Osteoblast (primary cell): ENCODE measurements at regions not wholly inside any gene's neighbourhood (a gene's known extent, or its start where the extent isn't known, plus 50 kb on each side); places are given as distances from the start of the nearest gene placed in this dataset.

Experiments used
- DNase-seq: peaks from one replicate; pipeline ENCODE4 v3.0.0; 2011; ENCODE audit warnings: low spot score, mixed read lengths; ENCODE audit not compliant: insufficient read length; ENCODE audit errors: missing footprints
- H2AFZ ChIP-seq: 2 replicates; pipeline ENCODE4 v1.6.0; 2011; ENCODE audit warnings: mild to moderate bottlenecking, low read length
- H3K27ac ChIP-seq: 2 replicates; pipeline ENCODE4 v1.5.1; 2011; ENCODE audit warnings: mild to moderate bottlenecking, low read depth, low read length, moderate library complexity
- H3K27me3 ChIP-seq: 2 replicates; pipeline ENCODE4 v1.6.0; 2012; ENCODE audit warnings: mild to moderate bottlenecking, control low read depth, inconsistent platforms, low read length, moderate library complexity; ENCODE audit not compliant: insufficient read depth
- H3K36me3 ChIP-seq: 2 replicates; pipeline ENCODE4 v1.5.1; 2011; ENCODE audit warnings: mild to moderate bottlenecking, low read length, control low read depth, moderate library complexity; ENCODE audit not compliant: insufficient read depth
- H3K4me1 ChIP-seq: 2 replicates; pipeline ENCODE4 v1.5.1; 2011; ENCODE audit warnings: mild to moderate bottlenecking, low read length, control low read depth, moderate library complexity; ENCODE audit not compliant: insufficient read depth
- H3K4me2 ChIP-seq: 2 replicates; pipeline ENCODE4 v1.6.0; 2011; ENCODE audit warnings: mild to moderate bottlenecking, low read length; ENCODE audit not compliant: insufficient read depth
- H3K4me3 ChIP-seq: fragments of 200-600 bp; sonication (generic); 3 replicates; pipeline ENCODE4 v1.5.1; 2012; ENCODE audit warnings: mild to moderate bottlenecking, low read length, inconsistent platforms; ENCODE audit not compliant: insufficient read depth
- H3K79me2 ChIP-seq: 2 replicates; pipeline ENCODE4 v1.6.0; 2012; ENCODE audit warnings: mild to moderate bottlenecking, low read length, control low read depth, inconsistent platforms; ENCODE audit not compliant: insufficient read depth
- H3K9me3 ChIP-seq: 2 replicates; pipeline ENCODE4 v1.5.1; 2011; ENCODE audit warnings: low read depth, low read length, control low read depth
- H4K20me1 ChIP-seq: 2 replicates; pipeline ENCODE4 v1.6.0; 2012; ENCODE audit warnings: mild to moderate bottlenecking, low read length, control low read depth; ENCODE audit not compliant: insufficient read depth
- CTCF ChIP-seq: IDR thresholded peaks from 2 replicates; pipeline ENCODE4 v1.5.1; 2011; ENCODE audit warnings: mild to moderate bottlenecking, low read depth, low read length, moderate library complexity; ENCODE audit errors: extremely low read depth

GRCh38 chr6:156056085-156056484 is 600.4 kb upstream of the NOX3 start:
- H3K9me3 ChIP-seq, result no peaks in the 10 kb centered on the region
- H4K20me1 ChIP-seq, result no peaks in the 10 kb centered on the region
- no peak for TF ChIP-seq CTCF

GRCh38 chr6:156053626-156054025 is 598.0 kb upstream of the NOX3 start:
- Histone ChIP-seq H3K27ac (no peak overlapping the region), H3K4me3 (no peak overlapping the region), H2AFZ (no peak overlapping the region), H3K27me3 (no peaks in the 10 kb centered on the region), H4K20me1 (no peaks in the 10 kb centered on the region), H3K4me2 (no peak overlapping the region), H3K36me3 (no peaks in the 10 kb centered on the region), H3K79me2 (no peaks in the 10 kb centered on the region), H3K9me3 (no peaks in the 10 kb centered on the region), H3K4me1 (no peaks in the 10 kb centered on the region)
- DNase-seq, result no peak
- TF ChIP-seq CTCF, result no peak

More at GRCh38 chr6:156056085-156056484, 600.4 kb upstream of the NOX3 start:
- no peaks in the 10 kb centered on the region for H3K36me3 ChIP-seq
- no peak overlapping the region for H3K27ac ChIP-seq
- H3K4me2 ChIP-seq, result no peak overlapping the region
- no peaks in the 10 kb centered on the region for H3K27me3 ChIP-seq
- H3K4me3 ChIP-seq, result no peak overlapping the region
- no peaks in the 10 kb centered on the region for H3K4me1 ChIP-seq
- no peaks in the 10 kb centered on the region for H3K79me2 ChIP-seq
- H2AFZ ChIP-seq, result no peak overlapping the region
- no peak for DNase-seq

GRCh38 chr6:156046841-156047449 is 591.3 kb upstream of the NOX3 start:
- no peak overlapping the region for H3K4me2 ChIP-seq
- no peaks in the 10 kb centered on the region for H3K36me3 ChIP-seq
- H3K27ac ChIP-seq, result no peak overlapping the region
- TF ChIP-seq CTCF, result no peak
- H4K20me1 ChIP-seq, result no peaks in the 10 kb centered on the region
- DNase-seq, result no peak
- H3K9me3 ChIP-seq, result no peaks in the 10 kb centered on the region
- H3K27me3 ChIP-seq, result no peaks in the 10 kb centered on the region
- no peak overlapping the region for H3K4me3 ChIP-seq
- H2AFZ ChIP-seq, result no peak overlapping the region
- H3K4me1 ChIP-seq, result no peaks in the 10 kb centered on the region
- no peaks in the 10 kb centered on the region for H3K79me2 ChIP-seq

GRCh38 chr6:156046268-156046665 is 590.6 kb upstream of the NOX3 start:
- Histone ChIP-seq H3K27ac (no peak overlapping the region), H3K4me2 (no peak overlapping the region), H4K20me1 (no peaks in the 10 kb centered on the region), H3K27me3 (no peaks in the 10 kb centered on the region), H3K9me3 (no peaks in the 10 kb centered on the region), H3K4me1 (no peaks in the 10 kb centered on the region), H3K79me2 (no peaks in the 10 kb centered on the region), H2AFZ (no peak overlapping the region), H3K4me3 (no peak overlapping the region), H3K36me3 (no peaks in the 10 kb centered on the region)
- no peak for DNase-seq
- no peak for TF ChIP-seq CTCF
